ENCODE measurements at regions not wholly inside any gene's neighbourhood (a gene's known extent, or its start where the extent isn't known, plus 50 kb on each side); places are given as distances from the start of the nearest gene placed in this dataset.

GRCh38 chr4:151606061-151606460, 154.7 kb downstream of the GATB start:
- in situ Hi-C loops (cut with HindIII; ENCODE audit: low sequenced_read_pairs) = no loop called here
- H3K4me3 ChIP-seq (ENCODE audit: low read depth, low read length) = no peak overlapping the region
- TF ChIP-seq, protein P1, sequence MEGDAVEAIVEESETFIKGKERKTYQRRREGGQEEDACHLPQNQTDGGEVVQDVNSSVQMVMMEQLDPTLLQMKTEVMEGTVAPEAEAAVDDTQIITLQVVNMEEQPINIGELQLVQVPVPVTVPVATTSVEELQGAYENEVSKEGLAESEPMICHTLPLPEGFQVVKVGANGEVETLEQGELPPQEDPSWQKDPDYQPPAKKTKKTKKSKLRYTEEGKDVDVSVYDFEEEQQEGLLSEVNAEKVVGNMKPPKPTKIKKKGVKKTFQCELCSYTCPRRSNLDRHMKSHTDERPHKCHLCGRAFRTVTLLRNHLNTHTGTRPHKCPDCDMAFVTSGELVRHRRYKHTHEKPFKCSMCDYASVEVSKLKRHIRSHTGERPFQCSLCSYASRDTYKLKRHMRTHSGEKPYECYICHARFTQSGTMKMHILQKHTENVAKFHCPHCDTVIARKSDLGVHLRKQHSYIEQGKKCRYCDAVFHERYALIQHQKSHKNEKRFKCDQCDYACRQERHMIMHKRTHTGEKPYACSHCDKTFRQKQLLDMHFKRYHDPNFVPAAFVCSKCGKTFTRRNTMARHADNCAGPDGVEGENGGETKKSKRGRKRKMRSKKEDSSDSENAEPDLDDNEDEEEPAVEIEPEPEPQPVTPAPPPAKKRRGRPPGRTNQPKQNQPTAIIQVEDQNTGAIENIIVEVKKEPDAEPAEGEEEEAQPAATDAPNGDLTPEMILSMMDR (IDR thresholded peaks at IDR 0.05; ENCODE audit: low read depth, low read length) = no peak
- DNase-seq (ENCODE audit: low read depth, low spot score) = no peak

DNA sequence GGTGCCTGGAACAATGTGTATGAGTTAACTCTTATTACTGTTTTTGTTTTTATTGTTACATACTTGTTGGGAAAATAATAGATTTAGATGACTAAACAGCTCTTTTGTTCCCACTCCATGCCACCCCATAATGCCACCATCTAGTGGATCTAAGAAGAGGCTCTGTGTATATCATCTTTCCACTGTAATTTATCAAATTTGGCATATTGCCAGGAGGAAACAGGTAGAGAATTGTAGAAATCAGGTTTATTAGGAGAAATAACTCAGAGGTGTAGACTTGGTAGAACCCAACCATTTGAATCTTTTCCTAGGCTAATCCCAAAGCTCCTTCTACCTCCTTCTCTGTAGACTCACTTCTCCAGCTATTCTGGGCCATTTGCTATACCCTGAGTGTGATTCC, 150.6 kb downstream of the GATB start:
- no peak overlapping the region for H3K4me3 ChIP-seq (ENCODE audit: low read depth, low read length)
- in situ Hi-C loops (cut with HindIII; ENCODE audit: low sequenced_read_pairs) = no loop called here
- DNase-seq (ENCODE audit: low read depth, low spot score) = no peak
- TF ChIP-seq, protein P1 (IDR thresholded peaks at IDR 0.05; ENCODE audit: low read depth, low read length) = no peak

GRCh38 chr4:151611960-151612359, 148.8 kb downstream of the GATB start:
- no peak for DNase-seq (ENCODE audit: low read depth, low spot score)
- H3K4me3 ChIP-seq (ENCODE audit: low read depth, low read length) = no peak overlapping the region
- in situ Hi-C loops (cut with HindIII; ENCODE audit: low sequenced_read_pairs) = no loop called here
- TF ChIP-seq, protein P1 (IDR thresholded peaks at IDR 0.05; ENCODE audit: low read depth, low read length) = no peak

DNA sequence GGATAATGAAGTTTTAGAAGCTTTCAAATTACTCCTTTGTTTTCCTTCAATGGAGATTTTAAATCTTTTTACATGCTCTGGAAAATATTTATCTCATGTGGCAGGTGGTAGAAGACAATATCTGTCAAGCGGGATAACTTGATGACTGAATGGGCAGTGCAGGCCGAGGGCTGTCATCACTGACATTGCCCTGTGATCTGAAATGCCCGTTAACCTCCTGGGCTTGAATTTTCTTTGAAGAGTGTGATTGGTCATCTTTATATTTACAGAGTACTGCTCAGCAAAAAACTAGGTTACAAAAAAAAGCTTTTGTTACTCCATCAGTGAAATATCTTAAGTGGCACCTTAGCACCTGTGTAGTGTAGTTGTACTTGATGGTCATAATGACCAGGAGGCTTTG, 147.5 kb downstream of the GATB start:
- no peak overlapping the region for H3K4me3 ChIP-seq (ENCODE audit: low read depth, low read length)
- TF ChIP-seq, protein P1 (IDR thresholded peaks at IDR 0.05; ENCODE audit: low read depth, low read length) = no peak
- in situ Hi-C loops (cut with HindIII; ENCODE audit: low sequenced_read_pairs) = no loop called here
- DNase-seq (ENCODE audit: low read depth, low spot score) = no peak

- DNase-seq (ENCODE audit: low read depth, low spot score) = no peak
- in situ Hi-C loops (cut with HindIII; ENCODE audit: low sequenced_read_pairs) = no loop called here
- TF ChIP-seq, protein P1 (IDR thresholded peaks at IDR 0.05; ENCODE audit: low read depth, low read length) = no peak
- no peak overlapping the region for H3K4me3 ChIP-seq (ENCODE audit: low read depth, low read length)
Observed at GRCh38 chr4:151614561-151614960, 146.2 kb downstream of the GATB start.

GRCh38 chr4:151618858-151619257, 141.9 kb downstream of the GATB start:
- no peak overlapping the region for H3K4me3 ChIP-seq (ENCODE audit: low read depth, low read length)
- DNase-seq (ENCODE audit: low read depth, low spot score) = no peak
- TF ChIP-seq, protein P1 (IDR thresholded peaks at IDR 0.05; ENCODE audit: low read depth, low read length) = no peak
- in situ Hi-C loops (cut with HindIII; ENCODE audit: low sequenced_read_pairs) = no loop called here

DNA sequence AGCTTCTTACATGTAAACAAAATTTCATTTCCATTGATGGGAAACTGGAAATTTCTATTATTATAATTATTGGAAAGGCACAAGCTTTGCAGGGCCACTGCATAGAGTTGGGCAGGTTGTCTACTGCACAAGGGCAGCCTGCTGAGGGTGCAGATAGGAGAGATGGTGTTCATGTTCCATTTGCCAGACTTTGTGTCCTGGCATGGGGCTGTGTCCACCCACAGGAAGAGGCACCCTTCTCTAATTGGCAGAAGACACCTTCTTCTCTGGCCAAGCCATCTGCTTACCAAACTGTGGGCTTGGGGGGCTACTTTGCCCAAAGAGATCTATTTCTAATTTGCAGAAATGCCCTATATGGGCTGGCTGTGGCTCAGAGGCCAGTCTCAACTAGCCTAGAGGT, 140.7 kb downstream of the GATB start:
- no peak for DNase-seq (ENCODE audit: low read depth, low spot score)
- TF ChIP-seq, protein P1 (IDR thresholded peaks at IDR 0.05; ENCODE audit: low read depth, low read length) = no peak
- in situ Hi-C loops (cut with HindIII; ENCODE audit: low sequenced_read_pairs) = no loop called here
- H3K4me3 ChIP-seq (ENCODE audit: low read depth, low read length) = no peak overlapping the region
